ENCODE measurements at regions not wholly inside any gene's neighbourhood (a gene's known extent, or its start where the extent isn't known, plus 50 kb on each side); places are given as distances from the start of the nearest gene placed in this dataset.
A peak's percentile ranks its signal among the peaks of the same experiment; 100 is the strongest.

GRCh38 chr10:28796606-28797512 is 119.5 kb downstream of the BAMBI start (continued):
- TF ChIP-seq ARID3A (IDR thresholded peaks at IDR 0.05; ENCODE audit: borderline replicate concordance, low read depth, low read length) = 0 out of 2 replicates have a peak, but pooled peaks have one; percentile 18
- TF ChIP-seq YY1 (IDR thresholded peaks at IDR 0.05; ENCODE audit: borderline replicate concordance in 1 of 3, control insufficient read depth in 1 of 3, extremely low read depth in 1 of 3, insufficient read depth in 3 of 3, insufficient read length in 1 of 3, insufficient replicate concordance in 2 of 3, low read depth in 1 of 3, low read length in 2 of 3) = no peak
- TF ChIP-seq CBFA2T3 (IDR thresholded peaks at IDR 0.05) = peak; percentile 56
- TF ChIP-seq HDAC3 (IDR thresholded peaks at IDR 0.05; ENCODE audit: borderline replicate concordance, partially characterized antibody) = peak; percentile 60
- TF ChIP-seq KDM1A (IDR thresholded peaks at IDR 0.05) = peak; percentile 73 to 81; a peak in 3 of 4 replicates
- no peak for TF ChIP-seq ZFP36 (IDR thresholded peaks at IDR 0.05; ENCODE audit: low read depth, low read length, partially characterized antibody)
- no peak for TF ChIP-seq ETS1 (conservative IDR thresholded peaks at IDR 0.05; ENCODE audit: control insufficient read depth, low read depth, low read length)
- peak; percentile 64 for TF ChIP-seq JUN (IDR thresholded peaks at IDR 0.05; ENCODE audit: borderline replicate concordance, low read depth, low read length)
- TF ChIP-seq JUN (CRISPR knock-in tag; IDR thresholded peaks at IDR 0.05; ENCODE audit: borderline replicate concordance) = no peak
- TF ChIP-seq MLLT1 (IDR thresholded peaks at IDR 0.05) = peak in 1 of 2 experiments; percentile 86; a peak in 2 of 4 replicates
- no peak for TF ChIP-seq FIP1L1 (IDR thresholded peaks at IDR 0.05; ENCODE audit: low read depth, low read length, poor library complexity, severe bottlenecking)
- no peak for TF ChIP-seq EHMT2 (IDR thresholded peaks at IDR 0.05)
- TF ChIP-seq SMARCA4 (IDR thresholded peaks at IDR 0.05) = peak; percentile 84
- no peak for TF ChIP-seq PURB (CRISPR knock-in tag; IDR thresholded peaks at IDR 0.05; ENCODE audit: low read depth)
- TF ChIP-seq TFE3 (CRISPR knock-in tag; IDR thresholded peaks at IDR 0.05) = no peak
- no peak for TF ChIP-seq CTCFL (IDR thresholded peaks at IDR 0.05; ENCODE audit: borderline replicate concordance, insufficient read depth, low read depth, low read length, poor library complexity, severe bottlenecking)
- TF ChIP-seq KAT7 (CRISPR knock-in tag; IDR thresholded peaks at IDR 0.05; ENCODE audit: borderline replicate concordance) = no peak
- TF ChIP-seq HCFC1 (IDR thresholded peaks at IDR 0.05; ENCODE audit: low read depth, low read length) = no peak
